ENCODE measurements at regions not wholly inside any gene's neighbourhood (a gene's known extent, or its start where the extent isn't known, plus 50 kb on each side); places are given as distances from the start of the nearest gene placed in this dataset.
"Not testable (repeated sequence)": the region's sequence is repeated elsewhere in the genome, so short reads cannot be mapped to it uniquely, and the experiment has no call there.

DNA sequence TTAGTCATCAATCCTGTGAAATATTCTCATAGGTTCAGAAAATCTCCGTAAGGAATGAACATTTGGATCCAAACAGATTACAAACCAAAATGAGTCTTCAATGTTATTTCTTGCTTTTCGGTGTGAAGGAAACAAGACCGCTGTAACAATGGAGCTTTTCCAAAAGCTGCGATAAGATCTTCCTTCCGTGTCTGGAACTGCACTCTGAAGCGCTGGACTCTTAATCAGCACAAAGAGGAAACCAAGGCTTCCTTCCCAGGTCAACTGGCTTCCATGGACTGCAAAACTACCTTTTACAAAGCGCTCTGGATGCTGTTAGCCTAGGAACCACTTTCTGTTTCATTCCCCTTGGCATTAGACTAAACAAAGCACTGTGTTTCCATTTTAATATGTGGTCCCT, 137.9 kb upstream of the BASP1 start:
- DNase-seq (ENCODE audit: low spot score) (no peak), ATAC-seq (peak; percentile 56)

GRCh38 chr5:17080361-17080760, 137.1 kb upstream of the BASP1 start:
- DNase-seq (ENCODE audit: low spot score) (no peak), ATAC-seq (no peak)

DNA sequence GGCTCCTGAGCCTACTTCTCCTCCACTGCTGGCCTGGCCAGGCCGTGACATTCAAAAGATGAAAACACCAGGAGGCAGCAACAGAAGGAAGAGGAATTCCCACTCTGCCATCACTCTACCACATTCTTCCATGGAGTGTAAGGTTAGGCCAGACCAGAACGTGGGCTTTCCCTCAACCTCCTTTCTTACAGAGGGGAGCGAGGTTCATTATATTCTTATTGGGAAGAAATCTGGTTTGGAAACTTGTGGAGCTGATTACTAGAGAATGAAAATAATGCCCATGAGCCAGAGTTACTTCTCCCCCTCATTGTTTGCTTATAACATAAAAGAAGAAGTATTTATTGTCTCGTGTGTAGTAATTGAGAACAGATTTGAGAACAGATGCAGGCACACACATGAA, 136.3 kb upstream of the BASP1 start:
- no peak for ATAC-seq

DNA sequence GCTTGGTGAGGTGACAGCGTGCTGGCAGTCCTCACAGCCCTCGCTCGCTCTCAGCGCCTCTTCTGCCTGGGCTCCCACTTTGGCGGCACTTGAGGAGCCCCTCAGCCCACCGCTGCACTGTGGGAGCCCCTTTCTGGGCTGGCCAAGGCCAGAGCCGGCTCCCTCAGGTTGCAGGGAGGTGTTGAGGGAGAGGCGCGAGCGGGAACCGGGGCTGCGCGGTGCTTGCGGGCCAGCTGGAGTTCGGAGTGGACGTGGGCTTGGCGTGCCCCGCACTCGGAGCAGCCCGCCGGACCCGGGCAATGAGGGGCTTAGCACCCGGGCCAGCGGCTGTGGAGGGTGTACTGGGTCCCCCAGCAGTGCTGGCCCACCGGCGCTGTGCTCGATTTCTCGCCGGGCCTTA, 134.2 kb upstream of the BASP1 start:
- not testable (repeated sequence) for DNase-seq (ENCODE audit: low spot score); ATAC-seq

More for the DNA sequence above, 136.3 kb upstream of the BASP1 start:
- no peak for DNase-seq (ENCODE audit: low spot score)

GRCh38 chr5:17087035-17087434, 130.4 kb upstream of the BASP1 start:
- no peak for ATAC-seq
- no peak for DNase-seq (ENCODE audit: low spot score)

- DNase-seq (ENCODE audit: low spot score) (no peak), ATAC-seq (no peak)
Observed at GRCh38 chr5:17088051-17088450, 129.4 kb upstream of the BASP1 start.

GRCh38 chr5:17089001-17089400, 128.4 kb upstream of the BASP1 start:
- no peak for DNase-seq (ENCODE audit: low spot score)
- ATAC-seq = no peak

DNA sequence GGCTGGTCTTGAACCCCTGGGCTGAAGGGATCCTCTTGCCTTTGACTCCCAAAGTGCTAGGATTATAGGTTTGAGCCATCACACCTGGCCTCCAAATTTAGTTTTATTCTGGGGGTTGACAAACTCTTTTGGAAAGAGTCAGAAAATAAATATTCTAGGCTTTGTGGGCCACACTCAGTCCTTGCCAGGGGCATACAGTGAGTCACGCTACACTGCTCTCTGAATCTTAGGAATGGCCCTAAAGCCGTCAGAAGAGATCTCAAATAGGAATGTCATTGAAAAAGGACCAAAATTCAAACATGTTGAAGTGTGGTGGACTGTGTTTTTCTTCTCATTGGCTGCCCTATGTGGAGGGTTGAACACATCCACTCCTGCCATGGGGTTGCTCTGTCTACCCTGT, 127.7 kb upstream of the BASP1 start:
- ATAC-seq (no peak), DNase-seq (ENCODE audit: low spot score) (no peak)

DNA sequence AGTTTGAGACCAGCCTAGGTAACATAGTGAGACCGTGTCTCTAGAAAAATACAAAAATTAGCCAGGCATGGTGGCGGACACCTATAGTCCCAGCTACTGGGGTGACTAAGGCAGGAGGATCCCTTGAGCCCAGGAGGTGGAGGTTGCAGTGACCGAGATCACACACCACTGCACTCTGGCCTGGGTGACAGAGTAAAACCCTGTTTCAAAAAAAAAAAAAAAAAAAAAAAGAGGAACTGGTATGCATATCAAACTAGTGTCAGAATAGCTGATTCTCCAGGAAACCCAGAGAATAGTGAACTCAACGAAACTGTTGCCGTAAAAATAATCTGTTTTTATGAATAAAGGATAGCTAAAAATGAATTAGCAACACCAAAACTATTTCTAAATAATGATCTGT, 126.6 kb upstream of the BASP1 start:
- ATAC-seq (no peak), DNase-seq (ENCODE audit: low spot score) (no peak)

DNA sequence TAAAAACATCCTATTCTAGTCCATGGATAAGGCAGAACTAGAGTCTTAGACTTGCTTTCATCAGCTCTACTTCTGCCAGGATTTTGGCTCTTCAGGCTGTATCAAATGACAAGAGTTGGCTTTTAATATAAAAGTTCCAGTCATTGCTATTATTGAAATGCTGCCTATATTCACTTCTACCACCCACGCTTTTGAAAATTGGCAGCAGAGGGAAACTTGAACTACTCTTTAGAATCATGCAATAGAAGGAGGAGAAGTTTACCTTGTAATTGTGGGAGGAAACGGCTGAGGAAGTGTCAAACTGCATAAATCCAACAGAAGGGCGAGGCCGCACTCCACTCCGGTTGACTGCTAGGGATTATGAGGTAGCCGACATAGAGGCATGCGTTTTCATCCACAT, 122.6 kb upstream of the BASP1 start:
- ATAC-seq = no peak
- no peak for DNase-seq (ENCODE audit: low spot score)

DNA sequence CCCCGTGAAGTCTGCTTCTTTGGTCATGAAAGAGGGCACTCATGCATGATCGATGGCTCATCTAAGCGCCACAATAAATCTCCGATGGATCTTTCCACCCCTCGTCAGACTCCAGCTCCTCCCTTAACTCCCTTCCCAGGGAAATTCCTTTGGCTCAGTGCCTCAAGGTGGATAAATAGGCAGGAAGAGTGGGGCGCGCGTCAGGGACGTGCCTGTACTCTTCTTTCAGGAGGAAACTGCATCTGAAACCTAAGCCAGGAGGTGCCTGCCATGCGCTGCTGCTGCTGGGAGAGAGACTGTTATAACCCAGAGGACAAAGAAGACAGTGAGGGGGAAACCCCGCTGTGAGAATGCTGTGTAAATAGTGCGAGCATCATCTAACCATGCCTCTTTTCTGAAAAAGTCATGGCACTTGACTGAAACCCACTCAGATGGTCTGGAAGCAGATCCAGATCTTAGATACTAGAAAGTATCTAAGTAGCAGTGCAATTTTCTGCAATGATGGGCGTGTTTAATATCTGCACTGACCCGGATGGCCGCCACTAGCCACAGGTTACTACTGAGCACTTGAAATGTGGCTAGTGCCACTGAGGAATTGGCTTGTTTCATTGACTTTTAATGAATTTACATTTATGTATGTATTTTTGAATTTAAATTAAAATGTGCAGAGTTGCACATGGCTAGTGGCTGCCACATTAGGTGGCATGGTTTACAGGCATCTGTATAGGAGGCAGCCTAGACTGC, 120.3 kb upstream of the BASP1 start:
- DNase-seq (ENCODE audit: low spot score) (no peak), ATAC-seq (no peak)

DNA sequence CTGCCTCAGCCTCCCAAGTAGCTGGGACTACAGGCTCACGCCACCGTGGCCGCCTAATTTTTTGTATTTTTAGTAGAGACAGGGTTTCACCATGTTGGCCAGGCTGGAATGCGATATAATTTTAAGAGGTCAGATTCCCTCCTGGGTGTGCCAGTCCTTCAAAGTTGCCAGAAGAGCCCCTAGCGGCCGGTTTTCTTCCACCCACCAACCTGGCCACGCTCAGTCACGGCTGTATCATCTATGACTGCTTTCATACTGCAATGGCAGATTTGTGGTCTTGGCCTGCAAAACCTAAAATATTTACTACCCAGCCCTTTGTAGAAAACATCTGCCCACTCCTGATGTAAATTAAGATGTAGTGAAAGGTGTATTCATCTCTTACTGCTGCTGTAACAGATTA, 117.5 kb upstream of the BASP1 start:
- ATAC-seq = no peak

DNA sequence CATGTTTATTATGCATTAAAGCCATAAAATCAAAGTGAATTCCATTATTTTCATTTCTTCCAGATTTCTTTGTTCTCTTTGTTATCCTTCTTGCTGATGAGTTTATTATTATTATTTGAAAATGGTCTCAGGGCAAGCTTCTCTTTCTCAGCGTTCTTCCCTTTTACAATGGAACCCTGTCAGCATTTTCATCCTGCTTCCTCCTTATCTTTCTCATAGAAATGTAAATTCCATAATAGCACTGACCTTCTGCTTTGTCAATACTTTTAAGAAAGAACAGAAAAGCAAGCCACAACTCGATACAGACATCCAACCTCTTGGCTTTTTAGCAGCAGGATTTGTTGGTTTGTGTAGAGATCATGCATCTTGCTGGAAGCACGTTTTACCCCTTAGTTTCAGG, 114.0 kb upstream of the BASP1 start:
- ATAC-seq (no peak), DNase-seq (ENCODE audit: low spot score) (no peak)

More for the DNA sequence above, 117.5 kb upstream of the BASP1 start:
- DNase-seq (ENCODE audit: low spot score) = no peak

DNA sequence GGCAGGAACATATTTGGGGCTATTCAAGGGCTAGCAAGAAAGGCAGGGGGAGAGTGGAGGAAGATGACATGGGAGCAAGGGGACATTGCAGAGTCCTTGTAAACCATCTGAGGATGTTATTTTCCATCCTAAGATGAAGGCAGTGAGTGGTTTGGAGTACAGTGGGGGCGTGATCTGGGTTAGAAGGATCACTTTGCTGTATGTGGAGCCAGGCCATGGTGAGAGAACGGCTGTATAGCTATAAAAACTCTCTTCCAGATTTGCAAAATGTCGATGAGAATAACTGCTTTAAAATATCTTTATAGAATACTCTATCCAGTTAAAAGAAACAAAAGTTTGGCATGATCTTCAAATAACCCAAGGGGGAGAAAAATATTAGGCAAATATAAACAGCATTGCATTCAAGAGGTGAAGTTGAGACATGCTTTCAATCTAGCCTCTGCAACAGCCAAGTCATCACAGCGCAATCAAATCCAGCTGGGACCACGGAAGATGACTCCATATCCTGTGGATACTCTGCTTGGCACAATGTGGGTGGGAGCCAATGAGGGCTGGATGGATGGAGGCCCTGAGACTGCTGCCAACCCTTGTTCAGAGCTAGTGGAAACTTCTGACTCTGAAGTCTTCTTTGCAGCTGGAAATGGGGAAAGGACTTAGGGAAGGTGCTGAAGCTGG, 111.5 kb upstream of the BASP1 start:
- ATAC-seq (no peak), DNase-seq (ENCODE audit: low spot score) (no peak)

- no peak for DNase-seq (ENCODE audit: low spot score)
- no peak for ATAC-seq
Observed at GRCh38 chr5:17106521-17106920, 110.9 kb upstream of the BASP1 start.

DNA sequence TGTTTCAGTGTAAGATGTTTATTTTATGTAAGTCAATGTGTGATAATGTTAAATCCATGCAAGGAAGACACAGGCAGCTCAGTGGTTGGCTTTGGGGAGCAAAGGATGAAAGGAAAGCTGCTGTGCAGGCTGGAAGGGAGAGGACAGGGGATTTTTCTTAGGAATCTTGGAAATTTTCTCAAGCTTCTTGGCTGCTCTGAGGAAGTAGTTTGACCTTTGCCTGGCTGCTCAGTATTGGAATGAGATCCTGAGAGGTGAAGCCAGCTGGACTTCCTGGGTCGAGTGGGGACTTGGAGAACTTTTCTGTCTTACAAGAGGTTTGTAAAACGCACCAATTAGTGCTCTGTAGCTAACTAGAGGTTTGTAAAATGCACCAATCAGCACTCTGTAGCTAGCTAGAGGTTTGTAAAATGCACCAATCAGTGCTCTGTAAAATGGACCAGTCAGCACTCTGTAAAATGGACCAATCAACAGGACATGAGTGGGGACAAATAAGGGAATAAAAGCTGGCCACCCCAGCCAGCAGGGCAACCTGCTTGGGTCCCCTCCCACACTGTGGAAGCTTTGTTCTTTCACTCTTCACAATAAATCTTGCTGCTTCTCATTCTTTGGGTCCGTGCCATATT, 105.2 kb upstream of the BASP1 start:
- not testable (repeated sequence) for ATAC-seq; DNase-seq (ENCODE audit: low spot score)

GRCh38 chr5:17113174-17113958, 104.1 kb upstream of the BASP1 start:
- ATAC-seq (no peak), DNase-seq (ENCODE audit: low spot score) (no peak)

DNA sequence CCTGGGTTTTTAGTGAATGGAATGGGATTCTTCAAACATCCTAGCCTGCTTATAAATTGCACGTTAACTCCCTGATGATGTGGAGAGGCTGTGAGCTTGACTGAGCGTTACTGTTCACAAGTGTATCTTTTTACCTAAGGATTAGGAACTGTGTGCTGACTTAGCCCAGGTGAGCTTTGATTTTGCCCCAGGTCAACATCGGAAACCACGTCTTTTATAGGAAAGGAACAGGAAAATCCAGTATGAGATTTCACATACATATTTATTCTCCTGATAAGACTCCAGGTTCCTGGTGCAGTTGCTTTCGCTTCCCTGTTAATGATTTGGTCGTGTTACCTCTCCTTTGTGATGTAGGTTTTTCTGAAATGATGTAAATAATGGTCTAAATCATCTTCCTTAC, 103.2 kb upstream of the BASP1 start:
- ATAC-seq (no peak), DNase-seq (ENCODE audit: low spot score) (no peak)

DNA sequence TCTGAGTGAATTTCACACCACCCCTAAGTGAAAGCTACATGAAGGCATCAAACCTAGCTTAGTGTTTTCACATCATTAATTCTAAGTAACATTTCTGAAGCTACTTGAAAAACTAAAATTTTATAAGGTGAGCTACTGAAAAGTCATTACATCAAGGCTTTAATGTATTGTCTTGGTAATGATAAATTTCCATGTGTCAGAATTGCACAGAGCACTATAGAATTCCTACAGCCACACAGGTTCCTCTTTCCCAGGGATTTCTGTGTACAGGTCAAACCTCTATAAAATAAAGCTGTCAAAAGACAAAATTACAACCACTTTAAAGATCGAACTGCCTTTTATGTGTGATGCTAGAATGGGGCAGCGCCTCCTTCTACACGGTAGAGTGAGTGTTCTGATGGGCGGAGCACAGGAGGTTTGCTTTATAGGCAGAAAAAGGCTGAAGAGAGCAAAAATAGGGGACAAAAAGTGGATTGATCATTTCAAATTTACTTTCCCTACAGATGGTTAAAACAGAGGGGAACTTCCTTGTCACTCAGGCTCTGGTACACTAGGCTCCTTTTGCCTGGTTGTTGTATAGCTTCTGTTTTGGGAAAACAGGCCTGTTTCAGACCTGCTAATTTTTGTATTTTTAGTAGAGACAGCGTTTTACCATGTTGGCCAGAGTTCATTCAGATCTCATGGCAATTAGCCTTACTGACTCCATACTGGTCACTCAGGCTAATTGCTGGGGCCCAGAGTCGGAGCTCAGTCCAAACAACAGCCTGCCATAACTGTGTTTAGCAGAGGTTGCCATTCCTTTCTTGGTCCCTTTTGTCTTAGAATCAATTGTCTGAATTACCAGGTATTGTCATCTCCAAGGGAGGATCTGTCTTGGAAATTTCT, 102.5 kb upstream of the BASP1 start:
- DNase-seq (ENCODE audit: low spot score) = no peak
- ATAC-seq = no peak

- DNase-seq (ENCODE audit: low spot score) = no peak
- no peak for ATAC-seq
Observed at GRCh38 chr5:17115855-17116254, 101.6 kb upstream of the BASP1 start.
